ENCODE measurements at regions not wholly inside any gene's neighbourhood (a gene's known extent, or its start where the extent isn't known, plus 50 kb on each side); places are given as distances from the start of the nearest gene placed in this dataset.

DNA sequence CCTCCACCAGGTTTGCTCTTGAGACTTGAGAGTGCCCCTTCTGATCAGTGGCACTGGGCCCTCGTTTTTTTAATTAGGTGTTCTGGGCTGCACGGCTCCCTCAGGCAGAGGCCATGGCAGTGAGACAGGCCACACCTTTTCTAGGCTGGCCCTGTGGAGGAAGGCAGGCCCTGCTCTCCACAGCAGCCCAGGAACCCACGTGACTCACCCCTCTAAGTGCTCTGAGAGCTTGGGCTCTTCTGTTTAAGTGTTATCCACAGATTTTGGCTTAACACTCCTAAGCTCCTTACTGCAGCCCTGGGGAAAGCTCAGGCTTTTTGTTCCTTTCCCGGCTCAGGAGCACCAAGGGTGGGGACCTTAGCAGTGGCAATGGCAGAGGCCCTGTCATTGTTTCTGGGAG lies 463.2 kb upstream of the GBE1 start:
- H3K27ac ChIP-seq: no peak overlapping the region

GRCh38 chr3:82222401-82222800 lies 461.0 kb upstream of the GBE1 start:
- TF ChIP-seq CTCF (conservative IDR thresholded peaks at IDR 0.05): no peak
- TF ChIP-seq ZFX (IDR thresholded peaks at IDR 0.05): no peak
- H3K27ac ChIP-seq: no peak overlapping the region

More for the DNA sequence above, 463.2 kb upstream of the GBE1 start:
- TF ChIP-seq ZFX (IDR thresholded peaks at IDR 0.05) (no peak), CTCF (conservative IDR thresholded peaks at IDR 0.05) (no peak)

DNA sequence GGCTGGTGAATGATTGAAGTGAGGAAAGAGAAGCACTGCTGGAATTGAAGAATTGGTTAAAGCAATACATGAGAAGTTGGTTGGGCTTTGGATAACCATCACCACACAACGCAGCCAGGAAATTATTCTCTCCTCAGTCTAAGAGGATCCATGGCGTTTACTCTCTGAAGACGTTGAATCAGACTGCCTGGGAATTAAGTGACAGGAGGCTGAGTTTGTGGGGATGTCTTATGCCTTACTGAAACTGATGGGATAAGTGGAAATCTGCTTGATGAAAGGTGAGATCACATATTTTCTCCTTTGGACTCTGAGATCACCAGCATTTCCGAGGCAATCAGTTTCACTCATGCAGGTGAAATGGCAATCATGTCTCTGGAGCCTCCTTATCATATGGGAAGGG lies 456.1 kb upstream of the GBE1 start:
- H3K27ac ChIP-seq: no peak overlapping the region
- TF ChIP-seq CTCF (conservative IDR thresholded peaks at IDR 0.05) (no peak), ZFX (IDR thresholded peaks at IDR 0.05) (no peak)

GRCh38 chr3:82208002-82208710 lies 446.7 kb upstream of the GBE1 start:
- H3K27ac ChIP-seq: no peak overlapping the region
- no peak for TF ChIP-seq CTCF (conservative IDR thresholded peaks at IDR 0.05)
- no peak for TF ChIP-seq ZFX (IDR thresholded peaks at IDR 0.05)

DNA sequence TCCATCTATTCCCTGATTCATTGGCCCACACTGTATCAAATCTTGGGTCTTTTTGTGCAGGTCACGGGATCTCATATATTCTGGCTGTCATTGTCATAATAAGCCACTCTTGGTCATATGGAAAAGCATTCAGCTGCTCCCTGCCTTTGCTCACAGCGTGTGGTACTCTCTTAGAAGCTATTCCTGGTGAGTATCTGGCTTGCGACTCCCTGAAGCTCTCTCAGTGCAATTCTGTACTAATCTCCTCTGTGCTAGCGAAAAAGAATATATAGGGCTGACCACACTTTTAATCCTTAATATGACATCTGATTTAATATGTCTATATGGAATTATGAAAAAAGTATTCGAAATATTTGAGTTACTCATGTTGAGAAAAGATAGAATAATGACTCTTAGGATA lies 440.8 kb upstream of the GBE1 start:
- no peak overlapping the region for H3K27ac ChIP-seq
- TF ChIP-seq CTCF (conservative IDR thresholded peaks at IDR 0.05) (no peak), ZFX (IDR thresholded peaks at IDR 0.05) (no peak)

- H3K27ac ChIP-seq: no peak overlapping the region
- TF ChIP-seq CTCF (conservative IDR thresholded peaks at IDR 0.05): no peak
- TF ChIP-seq ZFX (IDR thresholded peaks at IDR 0.05): no peak
Observed at GRCh38 chr3:82201316-82201715, 439.9 kb upstream of the GBE1 start.

DNA sequence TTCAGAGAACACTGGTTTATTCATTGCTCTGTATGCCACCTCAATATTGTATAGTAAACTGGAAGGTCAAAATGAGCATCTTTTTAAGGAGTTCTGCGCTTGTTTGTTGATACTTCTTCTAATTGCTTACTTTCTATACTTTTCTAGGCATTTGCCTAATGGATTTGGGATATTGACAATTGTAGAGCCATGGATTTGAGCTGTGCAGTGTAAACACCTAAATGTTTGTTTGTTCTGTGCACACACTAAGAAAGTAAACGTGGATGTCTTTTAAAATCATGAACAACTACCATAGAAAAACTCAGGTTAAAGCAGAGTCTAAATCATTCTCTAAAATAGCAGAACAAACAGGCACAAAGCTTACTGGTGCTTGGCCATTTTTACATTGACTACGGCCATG lies 436.6 kb upstream of the GBE1 start:
- TF ChIP-seq ZFX (IDR thresholded peaks at IDR 0.05) (no peak), CTCF (conservative IDR thresholded peaks at IDR 0.05) (no peak)
- no peak overlapping the region for H3K27ac ChIP-seq
